SJSA1 (cell line): ENCODE measurements at regions not wholly inside any gene's neighbourhood (a gene's known extent, or its start where the extent isn't known, plus 50 kb on each side); places are given as distances from the start of the nearest gene placed in this dataset.

Experiments
- DNase-seq, 2 experiments: peaks; one replicate each; pipeline ENCODE4 v3.0.0-alpha.2; 2015 to 2020; ENCODE audit warnings: low spot score in 2 of 2, low read depth in 1 of 2
- H3K27ac ChIP-seq: fragments of 250-450 bp; sonication (Bioruptor Pico); 2 replicates; pipeline ENCODE4 v1.5.1; 2020; ENCODE audit warnings: mild to moderate bottlenecking, moderate library complexity
- H3K27me3 ChIP-seq: fragments of 250-450 bp; sonication (Bioruptor Pico); replicated peaks from 2 replicates; pipeline ENCODE4 v1.5.1; 2020; ENCODE audit warnings: mild to moderate bottlenecking, moderate library complexity
- H3K36me3 ChIP-seq: fragments of 250-450 bp; sonication (Bioruptor Pico); 2 replicates; pipeline ENCODE4 v1.5.1; 2020; ENCODE audit warnings: mild to moderate bottlenecking
- H3K4me1 ChIP-seq: fragments of 250-450 bp; sonication (Bioruptor Pico); replicated peaks from 2 replicates; pipeline ENCODE4 v1.6.1; 2021; ENCODE audit warnings: mild to moderate bottlenecking
- H3K4me3 ChIP-seq: fragments of 250-450 bp; sonication (Bioruptor Pico); 2 replicates; pipeline ENCODE4 v1.5.1; 2020; ENCODE audit warnings: mild to moderate bottlenecking
- H3K9me3 ChIP-seq: fragments of 250-450 bp; sonication (Bioruptor Pico); replicated peaks from 2 replicates; pipeline ENCODE4 v1.5.1; 2020; ENCODE audit warnings: mild to moderate bottlenecking

- Histone ChIP-seq H3K4me1 (no peaks in the 10 kb centered on the region), H3K4me3 (no peak overlapping the region), H3K9me3 (no peaks in the 10 kb centered on the region), H3K36me3 (no peaks in the 10 kb centered on the region), H3K27me3 (no peaks in the 10 kb centered on the region), H3K27ac (no peak overlapping the region)
- DNase-seq = no peak
Measured at GRCh38 chr9:79988126-79988525, 416.4 kb downstream of the TLE4 start.

DNA sequence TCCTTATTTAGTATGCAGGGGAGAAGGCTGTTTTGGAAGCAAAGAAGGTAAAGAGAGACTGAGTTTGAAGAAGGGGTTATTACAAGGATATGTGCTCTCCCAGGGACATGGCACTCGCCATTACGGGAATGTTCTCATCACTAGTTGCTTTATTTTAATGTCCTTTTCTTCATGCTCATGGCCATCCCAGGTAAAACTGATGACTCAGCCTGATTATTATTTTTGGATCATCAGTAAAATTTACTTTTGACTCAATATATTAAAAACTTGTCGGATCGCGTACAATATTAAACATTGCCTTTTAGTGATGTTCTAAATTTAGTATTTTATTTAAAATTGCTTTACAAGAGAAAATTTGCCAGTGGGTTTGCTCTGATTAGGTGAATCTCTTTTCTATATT is 414.7 kb downstream of the TLE4 start:
- no peak for DNase-seq
- Histone ChIP-seq H3K4me1 (no peaks in the 10 kb centered on the region), H3K36me3 (no peaks in the 10 kb centered on the region), H3K27me3 (no peaks in the 10 kb centered on the region), H3K27ac (no peak overlapping the region), H3K4me3 (no peak overlapping the region), H3K9me3 (no peaks in the 10 kb centered on the region; the same call in 1 of the 2 replicates)

DNA sequence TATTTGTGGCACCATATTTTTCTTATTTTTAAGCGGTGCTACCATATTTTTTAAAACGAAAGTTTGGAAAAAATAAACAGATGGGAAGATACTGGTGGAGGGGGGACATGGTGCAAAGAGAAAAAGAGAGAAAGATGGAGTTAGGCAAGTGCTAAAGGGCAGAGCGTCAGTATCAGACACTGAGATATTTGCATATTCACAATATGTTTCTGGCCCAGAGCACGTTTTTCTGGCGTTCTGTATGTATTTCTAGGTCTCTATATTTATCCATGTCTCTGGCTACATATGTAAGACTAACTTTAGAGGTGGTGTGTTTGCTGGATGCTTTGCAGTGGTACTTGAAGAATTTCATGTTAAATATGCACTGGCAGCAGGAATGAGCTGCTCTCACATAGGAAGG is 414.0 kb downstream of the TLE4 start:
- no peak overlapping the region for H3K4me3 ChIP-seq
- H3K4me1 ChIP-seq = no peaks in the 10 kb centered on the region
- H3K36me3 ChIP-seq = no peaks in the 10 kb centered on the region
- H3K9me3 ChIP-seq = no peaks in the 10 kb centered on the region; the same call in 1 of the 2 replicates
- H3K27ac ChIP-seq = no peak overlapping the region
- no peak for DNase-seq
- no peaks in the 10 kb centered on the region for H3K27me3 ChIP-seq

DNA sequence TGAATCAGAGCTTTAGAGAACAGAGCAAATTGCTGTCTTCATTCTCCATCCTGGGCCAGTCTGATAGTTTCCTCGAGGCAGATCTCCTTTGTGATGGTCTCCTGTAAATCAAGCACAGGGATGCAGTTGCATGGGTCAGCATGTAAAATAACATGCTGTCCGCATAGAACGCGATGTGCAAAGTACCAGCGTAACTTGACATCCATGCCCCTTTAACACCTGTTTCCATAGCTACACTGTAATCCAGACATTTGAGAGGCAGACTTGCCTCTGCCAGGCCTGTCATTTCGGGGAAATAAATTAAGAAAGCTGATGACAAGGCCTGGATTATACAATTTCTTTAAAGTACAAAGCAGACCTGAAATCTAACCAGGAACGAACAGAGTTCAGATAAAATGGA is 413.5 kb downstream of the TLE4 start:
- H3K4me3 ChIP-seq = no peak overlapping the region
- H3K9me3 ChIP-seq = no peaks in the 10 kb centered on the region; the same call in 1 of the 2 replicates
- H3K4me1 ChIP-seq = no peaks in the 10 kb centered on the region
- no peaks in the 10 kb centered on the region for H3K27me3 ChIP-seq
- H3K36me3 ChIP-seq = no peaks in the 10 kb centered on the region
- no peak for DNase-seq
- no peak overlapping the region for H3K27ac ChIP-seq

DNA sequence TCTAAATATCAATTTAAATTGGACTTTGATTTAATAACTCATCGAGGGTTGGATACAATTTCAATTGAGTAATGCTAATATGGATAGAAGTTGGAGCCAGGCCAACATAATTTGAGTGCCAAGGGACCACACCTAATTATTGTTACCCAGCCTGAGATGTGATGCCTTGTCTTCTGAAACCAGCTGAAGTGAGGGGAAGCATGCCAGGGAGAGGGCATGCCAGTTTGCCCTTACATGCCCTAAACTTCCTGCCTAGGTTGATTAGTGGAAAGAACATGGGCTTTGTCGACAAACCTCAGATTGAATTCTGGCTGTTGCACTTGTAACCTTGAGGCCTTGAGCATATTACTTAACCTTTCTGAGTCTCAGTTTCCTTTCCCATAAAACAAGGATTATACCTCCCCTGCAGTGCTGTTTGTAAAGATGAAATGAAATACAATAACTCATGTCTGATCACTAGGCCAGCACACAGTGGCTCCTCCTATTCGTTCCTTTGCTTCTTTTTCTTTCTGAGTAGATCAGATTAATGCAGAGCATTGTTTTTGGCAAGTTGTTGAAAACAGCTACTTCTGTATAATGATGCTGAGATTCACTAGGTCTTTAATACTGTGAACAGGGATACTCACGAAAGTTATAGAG is 412.8 kb downstream of the TLE4 start:
- H3K27me3 ChIP-seq = no peaks in the 10 kb centered on the region

GRCh38 chr9:79980432-79980831 is 408.7 kb downstream of the TLE4 start:
- no peaks in the 10 kb centered on the region for H3K4me1 ChIP-seq
- no peaks in the 10 kb centered on the region for H3K36me3 ChIP-seq
- no peak overlapping the region for H3K4me3 ChIP-seq
- no peak overlapping the region for H3K27ac ChIP-seq
- DNase-seq = no peak
- H3K9me3 ChIP-seq = no peaks in the 10 kb centered on the region; the same call in 1 of the 2 replicates
- no peaks in the 10 kb centered on the region for H3K27me3 ChIP-seq

More for the DNA sequence above, 412.8 kb downstream of the TLE4 start:
- Histone ChIP-seq H3K9me3 (no peaks in the 10 kb centered on the region; the same call in 1 of the 2 replicates), H3K4me3 (no peak overlapping the region), H3K27ac (no peak overlapping the region), H3K4me1 (no peaks in the 10 kb centered on the region), H3K36me3 (no peaks in the 10 kb centered on the region)
- DNase-seq = no peak

DNA sequence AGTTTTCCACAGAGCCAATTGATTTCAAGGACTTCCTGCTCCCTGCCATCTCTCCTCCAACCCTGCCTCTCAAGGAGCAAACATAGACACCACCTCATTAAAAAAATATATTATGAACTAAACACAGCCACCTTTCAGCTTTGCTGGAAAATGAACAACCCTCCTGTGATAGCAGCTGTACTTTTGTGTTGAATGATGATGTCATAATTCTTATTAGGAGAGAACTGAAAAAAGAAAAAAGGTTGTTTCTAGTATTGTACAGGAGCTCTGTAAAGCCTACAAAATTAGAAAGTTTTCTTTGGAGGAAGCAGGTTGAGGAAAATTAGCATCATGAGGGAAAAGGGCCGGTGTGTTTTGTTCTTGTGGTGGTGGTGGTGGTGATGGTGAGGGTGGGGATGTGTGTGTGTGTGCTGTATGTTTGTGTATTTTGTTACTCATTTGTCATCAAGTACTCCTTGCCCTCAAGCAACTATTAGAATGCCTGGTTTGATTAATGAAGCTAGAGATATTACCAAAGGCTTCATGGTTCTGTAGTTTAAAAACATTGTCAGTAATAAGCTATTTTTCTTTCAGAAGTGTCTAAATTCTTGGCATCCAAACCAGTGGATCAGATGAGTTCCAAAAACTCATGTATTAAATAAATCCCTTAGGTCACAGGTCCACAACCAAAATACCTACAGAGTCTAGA is 405.9 kb downstream of the TLE4 start:
- Histone ChIP-seq H3K4me3 (no peak overlapping the region), H3K9me3 (no peaks in the 10 kb centered on the region; the same call in 1 of the 2 replicates), H3K27ac (no peak overlapping the region), H3K4me1 (peaks cover 4% of the 10 kb centered on the region; the same call in 1 of the 2 replicates), H3K36me3 (no peaks in the 10 kb centered on the region), H3K27me3 (no peaks in the 10 kb centered on the region)
- DNase-seq = no peak

DNA sequence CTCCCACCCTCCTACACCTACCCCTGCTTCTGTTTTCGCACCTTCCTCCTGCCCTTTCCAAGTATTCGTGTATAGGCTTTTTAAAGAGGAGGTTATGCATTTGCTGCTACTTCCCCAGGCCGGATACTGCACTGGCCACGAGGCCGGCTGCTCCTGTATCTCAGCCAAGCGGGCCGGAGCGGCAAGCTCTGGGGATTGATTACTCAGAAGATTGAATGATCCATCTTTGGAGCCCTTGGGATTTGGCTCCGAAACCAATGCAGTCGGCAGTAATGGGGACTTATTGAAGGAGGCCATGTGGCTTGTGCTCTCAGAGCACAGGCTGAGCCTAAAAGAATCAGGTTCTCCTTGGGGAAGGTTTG is 405.3 kb downstream of the TLE4 start:
- H3K4me1 ChIP-seq = peaks cover 4% of the 10 kb centered on the region; the same call in 1 of the 2 replicates
- no peaks in the 10 kb centered on the region for H3K9me3 ChIP-seq
- H3K36me3 ChIP-seq = no peaks in the 10 kb centered on the region
- no peaks in the 10 kb centered on the region for H3K27me3 ChIP-seq
- no peak overlapping the region for H3K27ac ChIP-seq
- H3K4me3 ChIP-seq = no peak overlapping the region
- DNase-seq = no peak

DNA sequence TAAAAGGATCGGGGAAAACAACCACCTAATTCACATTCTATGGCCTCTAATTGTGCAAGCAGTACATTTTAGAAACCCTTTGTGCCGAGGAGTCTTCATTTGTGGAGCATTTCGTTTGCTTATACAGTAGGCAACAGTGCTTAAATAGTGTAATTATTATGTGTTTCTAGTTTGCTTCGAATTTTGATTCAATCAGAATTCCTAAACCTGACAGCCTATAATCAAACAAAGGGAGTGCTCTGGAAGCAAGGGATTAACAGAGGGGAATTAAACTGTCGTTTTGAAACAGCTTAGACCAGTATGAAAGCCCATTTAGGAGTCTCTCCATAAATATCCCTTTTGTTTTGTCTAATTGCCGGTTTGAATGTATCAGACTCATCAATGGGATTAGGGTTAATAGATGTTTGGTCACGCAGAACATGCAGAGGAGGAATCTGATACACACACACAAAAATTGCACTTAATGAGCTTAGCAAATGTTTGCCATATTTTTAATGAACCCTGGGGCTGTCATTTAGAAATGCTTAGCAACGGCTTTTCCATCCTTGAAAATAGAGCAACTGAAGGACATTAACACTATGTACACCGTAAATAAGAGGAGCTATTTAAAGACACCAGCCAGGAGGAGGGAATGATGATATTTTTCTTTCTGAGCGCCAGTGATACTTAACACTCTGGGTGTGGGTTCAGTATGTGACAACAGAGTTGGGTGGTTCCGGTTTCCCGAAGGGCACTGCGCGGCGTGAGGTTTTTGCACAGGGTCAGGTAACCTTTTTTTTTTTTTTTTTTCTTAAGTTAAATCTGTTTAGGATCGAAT is 404.7 kb downstream of the TLE4 start:
- Histone ChIP-seq H3K9me3 (no peaks in the 10 kb centered on the region), H3K27ac (no peak overlapping the region), H3K4me1 (peaks cover 4% of the 10 kb centered on the region; the same call in 1 of the 2 replicates)

GRCh38 chr9:79975621-79976256 is 404.0 kb downstream of the TLE4 start:
- Histone ChIP-seq H3K4me3 (no peak overlapping the region), H3K27ac (no peak overlapping the region), H3K36me3 (no peaks in the 10 kb centered on the region), H3K9me3 (no peaks in the 10 kb centered on the region), H3K4me1 (peaks cover 4% of the 10 kb centered on the region; the same call in 1 of the 2 replicates), H3K27me3 (no peaks in the 10 kb centered on the region)
- DNase-seq = no peak

More for the DNA sequence above, 404.7 kb downstream of the TLE4 start:
- no peaks in the 10 kb centered on the region for H3K36me3 ChIP-seq
- no peaks in the 10 kb centered on the region for H3K27me3 ChIP-seq
- H3K4me3 ChIP-seq = no peak overlapping the region
- DNase-seq = no peak

- Histone ChIP-seq H3K36me3 (no peaks in the 10 kb centered on the region), H3K4me3 (no peak overlapping the region), H3K4me1 (peaks cover 4% of the 10 kb centered on the region; the same call in 1 of the 2 replicates), H3K9me3 (no peaks in the 10 kb centered on the region), H3K27me3 (no peaks in the 10 kb centered on the region), H3K27ac (no peak overlapping the region)
- no peak for DNase-seq
Measured at GRCh38 chr9:79974806-79975422, 403.1 kb downstream of the TLE4 start.

DNA sequence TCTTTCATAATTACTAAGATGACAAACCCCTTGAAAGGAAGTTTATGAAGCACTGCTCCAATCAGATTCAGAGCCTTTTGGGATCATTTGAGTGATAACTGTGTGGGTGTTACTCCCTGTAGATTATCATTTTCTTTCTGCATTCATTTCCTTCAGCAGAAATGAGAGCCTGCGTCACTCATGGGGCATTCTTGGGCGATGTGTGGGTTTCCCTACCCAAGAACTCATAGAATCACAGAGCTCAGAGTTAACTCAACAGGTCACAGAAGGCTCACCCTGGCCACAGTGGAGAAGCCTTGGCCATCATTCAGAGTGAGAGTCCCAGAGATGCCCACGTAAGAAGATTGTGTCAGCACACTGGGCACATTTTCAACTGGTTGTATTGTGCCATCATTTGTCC is 401.9 kb downstream of the TLE4 start:
- H3K4me3 ChIP-seq = no peak overlapping the region
- no peak overlapping the region for H3K27ac ChIP-seq
- no peaks in the 10 kb centered on the region for H3K9me3 ChIP-seq
- H3K27me3 ChIP-seq = no peaks in the 10 kb centered on the region
- no peaks in the 10 kb centered on the region for H3K36me3 ChIP-seq
- no peak for DNase-seq
- H3K4me1 ChIP-seq = peaks cover 4% of the 10 kb centered on the region; the same call in 1 of the 2 replicates

- H3K4me3 ChIP-seq = no peak overlapping the region
- H3K27me3 ChIP-seq = no peaks in the 10 kb centered on the region
- peaks cover 4% of the 10 kb centered on the region; the same call in 1 of the 2 replicates for H3K4me1 ChIP-seq
- no peak for DNase-seq
- H3K27ac ChIP-seq = no peak overlapping the region
- no peaks in the 10 kb centered on the region for H3K9me3 ChIP-seq
- no peaks in the 10 kb centered on the region for H3K36me3 ChIP-seq
Measured at GRCh38 chr9:79970146-79970425, 398.3 kb downstream of the TLE4 start.
